ENCODE measurements at regions not wholly inside any gene's neighbourhood (a gene's known extent, or its start where the extent isn't known, plus 50 kb on each side); places are given as distances from the start of the nearest gene placed in this dataset.

DNA sequence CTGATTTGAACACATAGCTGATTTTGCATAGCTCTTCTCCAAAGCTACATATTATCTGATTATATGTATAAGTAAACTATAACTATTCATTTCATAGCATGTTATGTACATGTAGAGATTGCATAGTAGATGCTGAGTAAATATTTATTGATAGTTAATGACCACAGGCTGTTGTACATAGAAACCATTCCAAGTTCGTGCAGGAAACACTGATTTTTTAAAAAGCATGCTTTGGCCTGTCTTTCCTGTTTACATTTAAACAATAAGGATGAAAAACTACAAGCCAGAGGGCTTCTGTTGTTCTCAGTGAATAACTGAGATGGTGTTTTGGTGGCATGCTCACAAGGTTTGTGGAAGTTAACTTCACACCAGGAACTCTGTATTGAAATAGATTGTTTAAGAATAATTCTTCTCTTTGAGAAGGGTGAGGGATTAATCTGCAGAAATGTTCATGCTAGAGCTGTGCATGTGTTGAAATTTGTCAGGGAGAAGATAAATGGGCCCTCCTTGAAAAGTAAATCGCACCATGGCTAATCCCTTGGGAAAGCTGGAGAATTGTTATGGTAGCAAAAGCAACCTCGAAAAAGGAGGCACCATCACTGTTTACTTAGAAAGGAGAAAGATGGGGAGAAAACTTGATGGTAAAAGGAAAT lies 120.2 kb upstream of the SP8 start:
- CTCF ChIA-PET = no interaction called here
- Histone ChIP-seq H3K9me2 (ENCODE audit: insufficient read depth) (no peaks in the 10 kb centered on the region), H3K27me3 (ENCODE audit: insufficient read depth, low read length) (no peaks in the 10 kb centered on the region), H2AFZ (ENCODE audit: low read depth, low read length, poor library complexity, severe bottlenecking) (no peak overlapping the region), H3K9me3 (ENCODE audit: control insufficient read depth in 1 of 2, insufficient read depth in 1 of 2, low read depth in 1 of 2, low read length in 2 of 2) (no peaks in the 10 kb centered on the region), H3K27ac (ENCODE audit: low read depth, low read length) (no peak overlapping the region), H3K4me3 (replicated peaks in 1 of 2; ENCODE audit: low read depth in 1 of 2, low read length in 2 of 2) (no peak overlapping the region), H3K9ac (ENCODE audit: low read length) (no peak overlapping the region), H3K36me3 (ENCODE audit: control insufficient read depth in 1 of 2, insufficient read depth in 2 of 2, low read length in 2 of 2) (no peaks in the 10 kb centered on the region), H3K79me2 (ENCODE audit: insufficient read depth, low read length) (no peaks in the 10 kb centered on the region), H3K4me1 (ENCODE audit: control insufficient read depth in 1 of 2, insufficient read depth in 2 of 2, low read length in 2 of 2) (no peaks in the 10 kb centered on the region), H4K20me1 (ENCODE audit: insufficient read depth) (no peaks in the 10 kb centered on the region), H3K4me2 (ENCODE audit: low read length) (no peak overlapping the region)
- no TSS peak for BruUV-seq (replicated peaks)
- RAD21 ChIA-PET (ENCODE audit: low non-redundant PET in 1 of 2, low total read pairs in 2 of 2, uncharacterized antibody in 2 of 2, unreplicated experiment in 2 of 2) = no interaction called here
- DNase-seq (ENCODE audit: low read depth, low spot score) (no peak), ATAC-seq (no peak)
- intact Hi-C loops (cut with micrococcal nuclease) = no loop called here
- TF ChIP-seq RAD21 (IDR thresholded peaks at IDR 0.05; ENCODE audit: low read depth) (no peak), POLR2A (IDR thresholded peaks at IDR 0.05; ENCODE audit: borderline replicate concordance, extremely low read depth, insufficient read depth, insufficient read length) (no peak), ZFX (IDR thresholded peaks at IDR 0.05) (no peak), CBX3 (IDR thresholded peaks at IDR 0.05; ENCODE audit: low read depth) (no peak), JUND (IDR thresholded peaks at IDR 0.05) (no peak), POLR2AphosphoS5 (IDR thresholded peaks at IDR 0.05; ENCODE audit: low read depth, low read length) (no peak), FOSL1 (IDR thresholded peaks at IDR 0.05; ENCODE audit: low read depth) (no peak), ZNF274 (IDR thresholded peaks at IDR 0.05; ENCODE audit: low read depth, low read length) (no peak), EZH2phosphoT487 (IDR thresholded peaks at IDR 0.05; ENCODE audit: borderline replicate concordance) (no peak), EGR1 (IDR thresholded peaks at IDR 0.05; ENCODE audit: low read depth) (no peak), ELF1 (IDR thresholded peaks at IDR 0.05; ENCODE audit: borderline replicate concordance, low read depth) (no peak), TCF7L2 (IDR thresholded peaks at IDR 0.05; ENCODE audit: borderline replicate concordance, extremely low read depth, insufficient read depth, insufficient read length) (no peak), CEBPB (IDR thresholded peaks at IDR 0.05; ENCODE audit: low read depth) (no peak)
- TF ChIP-seq, protein P1, sequence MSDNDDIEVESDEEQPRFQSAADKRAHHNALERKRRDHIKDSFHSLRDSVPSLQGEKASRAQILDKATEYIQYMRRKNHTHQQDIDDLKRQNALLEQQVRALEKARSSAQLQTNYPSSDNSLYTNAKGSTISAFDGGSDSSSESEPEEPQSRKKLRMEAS (IDR thresholded peaks at IDR 0.05) = no peak
- TF ChIP-seq, protein P2, sequence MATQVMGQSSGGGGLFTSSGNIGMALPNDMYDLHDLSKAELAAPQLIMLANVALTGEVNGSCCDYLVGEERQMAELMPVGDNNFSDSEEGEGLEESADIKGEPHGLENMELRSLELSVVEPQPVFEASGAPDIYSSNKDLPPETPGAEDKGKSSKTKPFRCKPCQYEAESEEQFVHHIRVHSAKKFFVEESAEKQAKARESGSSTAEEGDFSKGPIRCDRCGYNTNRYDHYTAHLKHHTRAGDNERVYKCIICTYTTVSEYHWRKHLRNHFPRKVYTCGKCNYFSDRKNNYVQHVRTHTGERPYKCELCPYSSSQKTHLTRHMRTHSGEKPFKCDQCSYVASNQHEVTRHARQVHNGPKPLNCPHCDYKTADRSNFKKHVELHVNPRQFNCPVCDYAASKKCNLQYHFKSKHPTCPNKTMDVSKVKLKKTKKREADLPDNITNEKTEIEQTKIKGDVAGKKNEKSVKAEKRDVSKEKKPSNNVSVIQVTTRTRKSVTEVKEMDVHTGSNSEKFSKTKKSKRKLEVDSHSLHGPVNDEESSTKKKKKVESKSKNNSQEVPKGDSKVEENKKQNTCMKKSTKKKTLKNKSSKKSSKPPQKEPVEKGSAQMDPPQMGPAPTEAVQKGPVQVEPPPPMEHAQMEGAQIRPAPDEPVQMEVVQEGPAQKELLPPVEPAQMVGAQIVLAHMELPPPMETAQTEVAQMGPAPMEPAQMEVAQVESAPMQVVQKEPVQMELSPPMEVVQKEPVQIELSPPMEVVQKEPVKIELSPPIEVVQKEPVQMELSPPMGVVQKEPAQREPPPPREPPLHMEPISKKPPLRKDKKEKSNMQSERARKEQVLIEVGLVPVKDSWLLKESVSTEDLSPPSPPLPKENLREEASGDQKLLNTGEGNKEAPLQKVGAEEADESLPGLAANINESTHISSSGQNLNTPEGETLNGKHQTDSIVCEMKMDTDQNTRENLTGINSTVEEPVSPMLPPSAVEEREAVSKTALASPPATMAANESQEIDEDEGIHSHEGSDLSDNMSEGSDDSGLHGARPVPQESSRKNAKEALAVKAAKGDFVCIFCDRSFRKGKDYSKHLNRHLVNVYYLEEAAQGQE (IDR thresholded peaks at IDR 0.05; ENCODE audit: low read depth) = no peak
- TF ChIP-seq, protein P3, sequence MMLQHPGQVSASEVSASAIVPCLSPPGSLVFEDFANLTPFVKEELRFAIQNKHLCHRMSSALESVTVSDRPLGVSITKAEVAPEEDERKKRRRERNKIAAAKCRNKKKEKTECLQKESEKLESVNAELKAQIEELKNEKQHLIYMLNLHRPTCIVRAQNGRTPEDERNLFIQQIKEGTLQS (IDR thresholded peaks at IDR 0.05) = no peak
- TF ChIP-seq, protein P4, sequence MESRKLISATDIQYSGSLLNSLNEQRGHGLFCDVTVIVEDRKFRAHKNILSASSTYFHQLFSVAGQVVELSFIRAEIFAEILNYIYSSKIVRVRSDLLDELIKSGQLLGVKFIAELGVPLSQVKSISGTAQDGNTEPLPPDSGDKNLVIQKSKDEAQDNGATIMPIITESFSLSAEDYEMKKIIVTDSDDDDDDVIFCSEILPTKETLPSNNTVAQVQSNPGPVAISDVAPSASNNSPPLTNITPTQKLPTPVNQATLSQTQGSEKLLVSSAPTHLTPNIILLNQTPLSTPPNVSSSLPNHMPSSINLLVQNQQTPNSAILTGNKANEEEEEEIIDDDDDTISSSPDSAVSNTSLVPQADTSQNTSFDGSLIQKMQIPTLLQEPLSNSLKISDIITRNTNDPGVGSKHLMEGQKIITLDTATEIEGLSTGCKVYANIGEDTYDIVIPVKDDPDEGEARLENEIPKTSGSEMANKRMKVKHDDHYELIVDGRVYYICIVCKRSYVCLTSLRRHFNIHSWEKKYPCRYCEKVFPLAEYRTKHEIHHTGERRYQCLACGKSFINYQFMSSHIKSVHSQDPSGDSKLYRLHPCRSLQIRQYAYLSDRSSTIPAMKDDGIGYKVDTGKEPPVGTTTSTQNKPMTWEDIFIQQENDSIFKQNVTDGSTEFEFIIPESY (IDR thresholded peaks at IDR 0.05; ENCODE audit: extremely low read depth, insufficient replicate concordance, low read length) = no peak
- TF ChIP-seq, protein P5, sequence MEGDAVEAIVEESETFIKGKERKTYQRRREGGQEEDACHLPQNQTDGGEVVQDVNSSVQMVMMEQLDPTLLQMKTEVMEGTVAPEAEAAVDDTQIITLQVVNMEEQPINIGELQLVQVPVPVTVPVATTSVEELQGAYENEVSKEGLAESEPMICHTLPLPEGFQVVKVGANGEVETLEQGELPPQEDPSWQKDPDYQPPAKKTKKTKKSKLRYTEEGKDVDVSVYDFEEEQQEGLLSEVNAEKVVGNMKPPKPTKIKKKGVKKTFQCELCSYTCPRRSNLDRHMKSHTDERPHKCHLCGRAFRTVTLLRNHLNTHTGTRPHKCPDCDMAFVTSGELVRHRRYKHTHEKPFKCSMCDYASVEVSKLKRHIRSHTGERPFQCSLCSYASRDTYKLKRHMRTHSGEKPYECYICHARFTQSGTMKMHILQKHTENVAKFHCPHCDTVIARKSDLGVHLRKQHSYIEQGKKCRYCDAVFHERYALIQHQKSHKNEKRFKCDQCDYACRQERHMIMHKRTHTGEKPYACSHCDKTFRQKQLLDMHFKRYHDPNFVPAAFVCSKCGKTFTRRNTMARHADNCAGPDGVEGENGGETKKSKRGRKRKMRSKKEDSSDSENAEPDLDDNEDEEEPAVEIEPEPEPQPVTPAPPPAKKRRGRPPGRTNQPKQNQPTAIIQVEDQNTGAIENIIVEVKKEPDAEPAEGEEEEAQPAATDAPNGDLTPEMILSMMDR (IDR thresholded peaks at IDR 0.05 in 2 of 3, conservative IDR thresholded peaks at IDR 0.05 in 1 of 3; ENCODE audit: borderline replicate concordance in 1 of 3, insufficient read depth in 1 of 3, low read depth in 2 of 3, low read length in 2 of 3) = no peak
- POLR2A ChIA-PET = no interaction called here

Data from HCT116 (cell line).